ENCODE measurements at regions not wholly inside any gene's neighbourhood (a gene's known extent, or its start where the extent isn't known, plus 50 kb on each side); places are given as distances from the start of the nearest gene placed in this dataset.
A peak's percentile ranks its signal among the peaks of the same experiment; 100 is the strongest.

DNA sequence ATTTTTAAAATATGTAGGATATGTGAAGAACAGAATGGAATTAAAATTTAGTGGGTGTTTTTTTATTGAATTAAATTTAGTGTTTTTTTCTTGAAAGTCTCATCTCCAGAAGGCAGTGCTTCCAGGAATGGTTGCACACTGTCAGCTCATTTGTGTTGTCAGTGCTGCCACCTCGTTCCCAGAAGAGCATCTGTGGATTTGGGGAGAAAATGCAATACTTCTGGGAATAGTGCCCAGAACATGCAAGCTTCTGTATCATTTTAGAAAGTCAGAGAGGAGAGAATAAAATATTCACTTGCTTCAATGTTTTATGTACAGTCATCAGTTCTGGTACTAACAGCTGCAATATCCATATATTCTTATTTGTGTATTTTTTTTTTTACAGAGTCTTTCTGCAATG is 608.8 kb downstream of the PCDH7 start:
- no peaks in the 10 kb centered on the region for H3K27me3 Mint-ChIP-seq
- no peaks in the 10 kb centered on the region for H3K4me1 Mint-ChIP-seq
- H3K4me3 Mint-ChIP-seq = no peak overlapping the region
- no peak for DNase-seq
- no peak overlapping the region for H3K27ac Mint-ChIP-seq
- H3K9me3 Mint-ChIP-seq = peaks cover 0 to 6% of the 10 kb centered on the region in 2 donors
- no peak for ATAC-seq

DNA sequence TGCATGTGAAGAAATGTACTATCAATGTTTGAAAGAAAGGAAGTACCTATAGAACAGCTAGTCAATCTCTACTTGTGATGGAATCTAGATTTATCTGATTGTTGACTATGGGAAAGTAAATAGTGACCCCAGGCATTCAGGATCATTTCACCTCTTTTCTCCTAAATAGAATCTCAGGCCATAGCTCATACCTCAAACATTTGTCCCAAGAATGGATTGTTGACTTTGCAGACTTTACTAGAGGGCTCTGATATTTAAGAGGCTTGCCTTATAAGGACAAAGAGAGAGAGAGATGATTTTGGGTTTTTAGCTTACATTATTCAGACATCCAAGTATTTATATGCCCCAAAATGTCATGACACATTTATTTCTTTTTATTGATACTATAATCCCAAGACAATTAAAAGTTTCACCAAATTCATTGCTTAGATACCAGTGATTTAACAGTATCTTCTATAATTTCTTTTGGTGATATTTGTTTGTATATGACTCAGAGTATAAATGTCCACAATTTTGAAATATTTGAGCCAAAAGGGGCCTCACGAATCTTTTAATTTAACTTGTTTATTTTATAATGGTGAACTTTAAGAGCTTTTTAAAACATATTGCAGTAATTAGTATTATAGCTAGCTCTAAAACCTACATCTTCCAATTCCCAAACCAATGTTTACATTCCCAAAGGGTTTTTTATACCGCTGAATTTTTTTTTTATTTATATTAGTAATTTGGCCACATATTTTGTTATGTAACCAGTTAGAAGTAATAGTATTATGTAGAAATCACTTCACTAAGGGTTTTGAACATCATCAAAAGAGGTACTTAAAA is 614.1 kb downstream of the PCDH7 start:
- ATAC-seq (no peak), DNase-seq (no peak)
- peaks cover 0 to 5% of the 10 kb centered on the region in 2 donors for H3K9me3 Mint-ChIP-seq
- no peaks in the 10 kb centered on the region for H3K27me3 Mint-ChIP-seq
- H3K27ac Mint-ChIP-seq = no peak overlapping the region
- H3K4me3 Mint-ChIP-seq = no peak overlapping the region
- H3K4me1 Mint-ChIP-seq = no peaks in the 10 kb centered on the region

DNA sequence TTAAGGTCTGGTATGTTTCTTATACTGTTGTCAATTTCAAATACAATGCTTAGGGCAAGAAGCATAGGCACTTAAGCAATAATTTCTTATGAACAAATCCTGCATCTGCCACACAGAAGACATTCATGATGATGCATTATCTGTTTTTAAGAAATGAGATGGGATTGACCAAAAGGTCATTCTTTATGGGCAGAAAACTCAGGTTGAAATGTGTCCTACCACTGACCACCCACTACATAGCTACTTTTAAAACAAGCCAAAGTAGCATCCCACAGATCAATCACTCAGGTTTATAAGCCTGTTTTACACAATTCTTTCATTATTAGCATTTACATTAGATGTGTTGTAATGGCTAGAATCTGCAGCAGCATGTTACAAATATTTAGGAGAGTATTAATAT is 617.8 kb downstream of the PCDH7 start:
- H3K27ac Mint-ChIP-seq = no peak overlapping the region
- DNase-seq (no peak), ATAC-seq (no peak)
- no peaks in the 10 kb centered on the region for H3K27me3 Mint-ChIP-seq
- H3K4me1 Mint-ChIP-seq = no peaks in the 10 kb centered on the region
- peaks cover 13 to 23% of the 10 kb centered on the region in 2 donors for H3K9me3 Mint-ChIP-seq
- H3K4me3 Mint-ChIP-seq = no peak overlapping the region

DNA sequence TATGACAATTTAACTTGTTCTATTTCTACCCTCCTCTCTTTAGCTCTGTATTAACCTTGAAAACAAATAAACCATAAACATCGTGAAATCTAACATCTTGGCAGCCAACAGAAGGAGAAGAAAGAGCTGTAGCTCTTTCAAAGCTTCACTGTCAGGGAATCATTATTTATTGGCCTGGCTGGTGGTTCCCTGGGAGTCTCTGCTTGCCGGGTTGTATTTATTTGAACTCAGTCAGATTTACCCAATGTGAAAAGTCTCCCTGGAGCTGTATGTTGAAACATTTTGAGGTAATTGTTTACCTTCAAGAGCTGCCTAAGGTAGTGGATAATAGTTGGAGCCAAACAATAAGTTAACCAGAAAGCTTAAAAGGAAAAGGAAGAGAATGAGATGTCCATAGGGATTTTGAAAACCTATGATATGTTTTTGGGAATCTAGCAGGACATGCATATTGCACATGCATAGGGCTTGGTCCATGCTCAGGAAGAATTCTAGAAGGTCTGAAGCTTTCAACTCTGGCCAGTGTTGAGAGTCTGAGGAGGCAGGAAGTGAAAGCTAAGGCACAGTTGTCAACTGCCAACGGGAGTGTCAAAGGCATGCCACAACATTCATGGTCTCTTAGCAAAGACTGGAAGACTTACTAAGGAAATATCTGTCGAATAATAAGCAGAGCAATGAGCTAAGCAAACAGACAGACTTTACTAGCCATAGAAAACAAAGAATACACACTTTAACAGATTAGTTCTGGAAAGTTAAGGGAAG is 621.6 kb downstream of the PCDH7 start:
- peaks cover 14 to 23% of the 10 kb centered on the region in 2 donors for H3K9me3 Mint-ChIP-seq
- no peaks in the 10 kb centered on the region for H3K4me1 Mint-ChIP-seq
- DNase-seq (no peak), ATAC-seq (no peak)
- no peaks in the 10 kb centered on the region for H3K27me3 Mint-ChIP-seq
- H3K4me3 Mint-ChIP-seq = no peak overlapping the region
- no peak overlapping the region for H3K27ac Mint-ChIP-seq

DNA sequence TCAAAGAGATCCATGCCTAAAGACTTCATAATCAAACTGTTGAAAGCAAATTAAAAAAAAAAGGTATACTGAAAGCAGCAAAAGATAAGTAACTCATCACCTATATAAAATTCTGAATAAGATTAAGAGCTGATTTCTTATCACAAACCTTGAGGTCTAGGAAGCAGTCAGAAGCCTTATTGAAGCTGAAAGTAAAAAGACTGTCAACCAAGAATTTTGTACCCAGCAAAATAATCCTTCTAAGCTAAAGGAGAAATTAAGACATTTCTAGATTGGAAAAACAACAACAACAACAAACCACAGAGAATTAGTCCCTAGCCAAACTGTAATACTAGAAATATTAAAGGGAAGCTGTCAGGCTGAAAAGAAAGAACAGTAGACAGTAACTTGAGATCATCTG is 622.9 kb downstream of the PCDH7 start:
- Mint-ChIP-seq H3K9me3 (peaks cover 14 to 23% of the 10 kb centered on the region in 2 donors), H3K4me1 (no peaks in the 10 kb centered on the region), H3K27me3 (no peaks in the 10 kb centered on the region), H3K27ac (no peak overlapping the region), H3K4me3 (no peak overlapping the region)
- no peak for DNase-seq
- ATAC-seq = no peak

DNA sequence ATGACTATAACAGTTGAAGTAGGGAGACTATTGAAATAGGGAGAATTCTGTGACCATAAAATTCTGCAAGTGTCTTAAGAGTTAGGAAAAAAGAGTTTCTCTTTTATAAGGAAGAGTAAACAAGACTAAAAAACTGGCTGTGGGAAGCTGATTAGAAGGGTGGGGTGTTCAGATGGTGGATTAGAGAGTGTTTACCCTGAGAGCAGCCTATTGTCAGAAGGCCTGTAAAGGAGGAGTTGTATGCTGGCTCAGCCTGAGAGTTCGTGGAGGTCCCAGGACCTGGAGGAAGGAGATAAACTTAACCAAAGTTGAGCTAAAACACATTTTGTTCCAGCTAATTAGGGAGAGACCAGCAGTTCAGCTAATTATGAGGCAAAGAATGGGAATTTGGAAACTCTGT is 629.7 kb downstream of the PCDH7 start:
- Mint-ChIP-seq H3K4me3 (no peak overlapping the region), H3K27ac (no peak overlapping the region), H3K9me3 (peaks cover 0 to 11% of the 10 kb centered on the region in 2 donors), H3K4me1 (no peaks in the 10 kb centered on the region), H3K27me3 (no peaks in the 10 kb centered on the region)
- ATAC-seq (no peak), DNase-seq (no peak)

DNA sequence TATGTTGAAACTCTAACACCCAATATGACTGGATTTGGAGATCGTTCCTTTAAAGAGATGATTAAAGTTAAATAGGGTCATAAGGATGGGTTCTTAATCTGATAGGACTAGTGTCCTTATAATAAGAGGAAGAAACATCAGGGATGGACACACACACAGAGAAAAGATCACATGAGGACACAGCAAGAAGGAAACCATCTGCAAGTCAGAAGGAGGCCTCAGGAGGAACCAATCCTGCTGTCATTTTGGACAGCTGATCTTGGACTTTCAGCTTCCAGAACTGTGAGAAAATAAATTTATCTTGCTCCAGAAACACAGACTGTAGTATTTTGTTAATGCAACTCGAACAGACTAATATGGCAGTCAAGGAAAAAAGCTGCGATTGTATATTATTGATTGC is 631.5 kb downstream of the PCDH7 start:
- Mint-ChIP-seq H3K27me3 (no peaks in the 10 kb centered on the region), H3K27ac (no peak overlapping the region), H3K9me3 (peaks cover 0 to 5% of the 10 kb centered on the region in 2 donors), H3K4me3 (no peak overlapping the region), H3K4me1 (no peaks in the 10 kb centered on the region)
- DNase-seq (no peak), ATAC-seq (no peak)

DNA sequence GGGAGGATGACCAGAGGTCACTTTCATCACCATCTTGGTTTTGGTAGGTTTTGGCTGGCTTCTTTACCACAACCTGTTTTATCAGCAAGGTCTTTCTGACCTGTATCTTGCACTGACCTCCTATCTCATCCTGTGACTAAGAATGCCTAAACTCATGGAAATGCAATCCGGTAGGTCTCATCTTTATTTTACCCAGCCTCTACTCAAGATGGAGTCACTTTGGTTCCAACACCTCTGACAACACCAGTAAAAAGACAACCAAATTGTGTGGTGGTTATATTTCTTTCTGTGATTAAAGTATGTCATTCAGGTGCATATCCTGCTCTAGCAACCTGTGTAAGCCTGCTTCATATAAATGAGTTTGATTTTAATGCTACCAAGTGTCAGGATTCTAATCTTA is 636.7 kb downstream of the PCDH7 start:
- Mint-ChIP-seq H3K9me3 (peaks cover 0 to 4% of the 10 kb centered on the region in 2 donors), H3K27me3 (no peaks in the 10 kb centered on the region), H3K27ac (no peak overlapping the region), H3K4me3 (no peak overlapping the region), H3K4me1 (no peaks in the 10 kb centered on the region)
- ATAC-seq = no peak
- no peak for DNase-seq

DNA sequence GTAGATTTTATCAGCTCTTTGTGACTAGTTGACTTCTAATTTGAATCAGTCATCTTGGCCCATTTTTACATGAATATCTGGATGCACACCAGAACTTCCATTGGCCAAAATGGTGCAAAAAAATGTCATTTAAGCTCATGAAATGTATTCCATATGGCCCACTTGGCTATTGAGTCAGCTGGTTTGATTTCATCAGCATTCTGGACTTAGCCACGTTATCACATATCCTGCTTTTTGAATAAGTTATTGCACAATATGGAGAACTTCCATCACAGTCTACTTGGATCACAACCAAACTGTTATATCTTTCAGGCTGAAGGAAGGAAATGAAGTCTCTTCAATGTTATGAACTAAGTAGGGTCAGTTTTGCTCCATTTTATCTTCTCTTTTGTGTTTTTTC is 640.6 kb downstream of the PCDH7 start:
- peaks cover 0 to 10% of the 10 kb centered on the region in 2 donors for H3K9me3 Mint-ChIP-seq
- DNase-seq (no peak), ATAC-seq (no peak)
- no peaks in the 10 kb centered on the region for H3K27me3 Mint-ChIP-seq
- H3K4me3 Mint-ChIP-seq = no peak overlapping the region
- H3K27ac Mint-ChIP-seq = no peak overlapping the region
- no peaks in the 10 kb centered on the region for H3K4me1 Mint-ChIP-seq

DNA sequence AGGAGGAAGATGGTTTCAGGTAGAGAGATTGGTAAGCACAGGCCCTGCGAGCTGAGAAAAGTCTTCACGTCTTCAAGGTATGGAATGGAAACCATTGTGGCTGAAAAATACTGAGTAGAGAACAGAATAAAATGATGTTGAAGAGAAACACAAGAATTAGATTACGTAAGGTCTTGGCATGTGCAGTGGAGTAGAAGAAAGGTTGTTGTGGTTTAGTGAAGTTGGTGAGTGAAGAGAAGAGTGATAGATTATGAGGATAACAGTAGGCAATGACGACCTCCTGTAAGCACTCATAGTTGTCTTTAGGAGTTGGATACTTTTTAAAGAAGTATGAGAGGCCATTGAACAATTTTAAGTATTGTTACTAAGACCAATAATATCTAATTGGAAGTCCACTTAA is 642.6 kb downstream of the PCDH7 start:
- DNase-seq = no peak
- no peak for ATAC-seq
- Mint-ChIP-seq H3K27me3 (no peaks in the 10 kb centered on the region), H3K4me3 (no peak overlapping the region), H3K4me1 (no peaks in the 10 kb centered on the region), H3K9me3 (peaks cover 0 to 10% of the 10 kb centered on the region in 2 donors), H3K27ac (no peak overlapping the region)

DNA sequence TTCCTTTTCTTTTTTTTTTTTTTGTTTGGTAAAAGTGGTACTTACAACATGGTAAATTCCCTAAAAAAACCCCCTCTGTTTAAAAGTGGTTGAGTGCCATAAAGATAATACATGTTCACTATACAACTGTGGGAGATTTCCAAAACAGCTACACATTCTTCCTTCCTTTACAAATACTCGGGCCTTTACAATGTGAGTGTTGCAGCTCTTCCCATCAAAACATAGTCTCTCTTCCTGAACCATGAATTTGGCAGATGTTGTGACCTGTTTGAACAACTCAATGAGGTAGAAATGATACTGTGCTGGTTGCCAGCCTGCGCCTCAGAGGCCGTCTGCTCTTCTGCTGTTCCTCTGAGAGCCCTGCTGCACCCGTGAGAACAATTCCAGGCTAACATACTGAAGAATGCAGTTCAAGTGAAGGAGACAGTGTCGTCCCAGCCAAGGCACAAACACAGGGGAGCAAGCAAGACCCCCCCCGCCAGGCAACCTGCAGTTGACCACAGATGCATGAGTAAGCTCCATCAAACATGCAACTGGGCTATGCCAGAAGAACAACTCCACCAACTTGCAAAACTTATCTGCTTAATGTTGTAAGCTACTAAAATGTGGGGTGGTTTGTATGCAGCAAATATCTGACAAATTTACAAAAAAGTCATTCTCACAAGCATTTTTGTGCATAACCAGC is 645.0 kb downstream of the PCDH7 start:
- Mint-ChIP-seq H3K4me3 (no peak overlapping the region), H3K9me3 (peaks cover 0 to 10% of the 10 kb centered on the region in 2 donors), H3K4me1 (no peaks in the 10 kb centered on the region), H3K27ac (no peak overlapping the region), H3K27me3 (no peaks in the 10 kb centered on the region)
- DNase-seq = no peak
- ATAC-seq = no peak

DNA sequence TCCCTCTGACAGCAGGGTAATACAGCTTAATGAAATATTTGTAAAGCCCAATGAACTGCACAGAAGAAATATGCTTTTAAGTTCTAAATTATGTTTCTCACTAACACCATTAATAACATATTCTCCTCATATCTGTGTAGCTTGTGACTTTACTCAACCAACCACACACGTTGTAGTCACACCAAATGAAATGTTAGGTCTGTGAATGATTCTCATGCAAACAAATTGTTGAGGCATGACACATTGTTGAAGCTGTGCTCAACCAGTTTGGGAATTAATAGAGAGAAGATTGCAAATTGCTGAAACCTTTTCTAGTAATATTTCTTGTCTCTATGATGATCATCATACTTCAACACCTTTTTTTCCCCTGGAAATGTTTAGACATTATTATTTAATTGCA is 645.9 kb downstream of the PCDH7 start:
- Mint-ChIP-seq H3K27me3 (no peaks in the 10 kb centered on the region), H3K4me1 (no peaks in the 10 kb centered on the region), H3K9me3 (peaks cover 0 to 9% of the 10 kb centered on the region in 2 donors), H3K27ac (no peak overlapping the region), H3K4me3 (no peak overlapping the region)
- ATAC-seq (no peak), DNase-seq (no peak)

DNA sequence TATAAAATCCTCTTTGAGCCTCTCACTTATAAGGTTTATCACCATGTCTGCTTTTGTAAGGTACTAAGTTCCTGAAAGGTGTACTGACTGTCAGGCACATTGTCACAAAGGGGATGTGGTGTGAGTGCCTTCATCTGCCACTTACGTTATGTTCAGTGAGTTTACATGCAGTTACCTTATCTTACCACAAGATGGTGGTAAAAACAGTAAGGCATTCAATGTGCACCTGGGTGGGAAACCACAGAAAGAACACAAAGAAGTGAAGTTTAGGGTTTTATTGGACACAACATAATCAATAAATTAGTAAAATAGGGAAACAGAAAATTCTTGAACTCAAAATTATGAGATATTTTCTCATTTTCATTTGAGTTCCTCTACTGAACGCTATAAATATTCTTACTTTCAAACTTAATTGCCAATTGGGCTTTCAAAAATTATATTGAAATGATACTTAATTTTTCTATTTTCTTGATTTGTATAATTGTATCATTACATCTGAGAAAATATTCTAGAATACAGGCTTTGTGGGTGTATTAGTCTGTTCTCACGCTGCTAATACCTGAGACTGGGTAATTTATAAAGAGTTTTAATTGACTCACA is 650.8 kb downstream of the PCDH7 start:
- Mint-ChIP-seq H3K27ac (no peak overlapping the region), H3K4me3 (no peak overlapping the region), H3K27me3 (no peaks in the 10 kb centered on the region), H3K9me3 (peaks cover 0 to 2% of the 10 kb centered on the region in 2 donors), H3K4me1 (no peaks in the 10 kb centered on the region)
- peak; percentile 48 for ATAC-seq
- no peak for DNase-seq

DNA sequence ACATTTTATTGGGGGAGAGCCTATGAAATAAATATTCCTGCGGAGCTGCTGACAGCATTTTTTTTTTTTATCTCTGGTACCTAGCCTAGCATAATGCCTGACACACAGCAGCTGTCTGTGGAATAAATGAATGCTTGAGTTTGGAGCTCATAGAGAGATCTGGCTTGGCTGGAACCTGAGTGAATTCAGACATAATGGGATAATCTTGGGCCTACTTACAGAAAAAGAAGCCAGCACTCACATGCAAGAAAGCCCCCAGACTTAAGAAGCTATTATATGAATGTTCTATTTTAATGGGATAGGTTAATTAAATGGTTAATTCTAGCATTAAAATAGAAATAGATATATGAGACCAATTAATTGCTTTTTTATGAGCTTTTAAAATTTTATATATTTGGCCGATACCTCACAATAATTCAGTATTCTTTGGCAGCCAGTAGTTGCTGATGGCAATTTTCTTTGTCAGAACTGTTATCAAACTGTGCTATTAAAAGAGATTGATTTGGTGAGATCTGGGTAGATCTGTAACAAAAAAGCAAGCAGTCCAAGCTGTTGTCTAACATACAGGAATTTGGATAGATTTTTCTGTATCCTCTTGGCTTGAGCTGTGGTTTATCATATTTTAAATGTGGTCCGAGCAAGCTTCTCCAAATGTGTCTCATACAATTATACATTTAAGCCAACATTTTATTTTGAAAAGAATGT is 654.2 kb downstream of the PCDH7 start:
- H3K9me3 Mint-ChIP-seq = peaks cover 0 to 6% of the 10 kb centered on the region in 2 donors
- no peaks in the 10 kb centered on the region for H3K27me3 Mint-ChIP-seq
- no peak overlapping the region for H3K4me3 Mint-ChIP-seq
- ATAC-seq (no peak), DNase-seq (no peak)
- H3K27ac Mint-ChIP-seq = no peak overlapping the region
- H3K4me1 Mint-ChIP-seq = no peaks in the 10 kb centered on the region

DNA sequence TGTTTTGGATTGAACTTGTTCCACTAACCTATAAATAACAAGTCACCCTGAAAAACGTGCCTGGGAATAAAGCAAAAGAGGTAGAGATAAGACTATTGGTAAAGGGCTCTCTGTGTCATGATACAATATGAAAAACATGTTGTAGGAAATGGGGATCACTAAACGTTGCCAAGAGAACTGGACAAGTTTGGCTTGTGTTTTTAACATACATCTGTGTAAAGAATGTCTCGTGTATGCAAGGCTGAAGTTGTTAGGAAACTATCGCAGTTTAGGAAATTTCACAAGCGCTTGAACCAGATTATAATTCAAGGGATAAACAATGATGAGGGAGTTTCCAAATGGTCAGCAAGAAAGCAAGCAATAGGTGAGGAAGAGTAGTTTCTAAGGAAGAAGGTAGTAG is 655.8 kb downstream of the PCDH7 start:
- H3K9me3 Mint-ChIP-seq = peaks cover 0 to 11% of the 10 kb centered on the region in 2 donors
- H3K4me1 Mint-ChIP-seq = no peaks in the 10 kb centered on the region
- DNase-seq = no peak
- no peaks in the 10 kb centered on the region for H3K27me3 Mint-ChIP-seq
- no peak overlapping the region for H3K4me3 Mint-ChIP-seq
- no peak for ATAC-seq
- H3K27ac Mint-ChIP-seq = no peak overlapping the region

Measured in stimulated activated naive CD8-positive, alpha-beta T cell treated with anti-CD3 and anti-CD28 coated beads, Interleukin-15, amount 100 ng/mL, for 72 hours (primary cell).